HEK293 (cell line): ENCODE measurements at regions not wholly inside any gene's neighbourhood (a gene's known extent, or its start where the extent isn't known, plus 50 kb on each side); places are given as distances from the start of the nearest gene placed in this dataset.

Experiments
- CTCF ChIA-PET: fragments of 350-600 bp; formaldehyde crosslinking; extraction: SDS; loops from one replicate; lab custom pipeline; 2021; ENCODE audit warnings: antibody characterized with exemption; lab: Yijun Ruan, JAX
- POLR2A ChIA-PET: fragments of 300-600 bp; formaldehyde crosslinking; extraction: SDS; loops from one replicate; lab custom pipeline; 2020; ENCODE audit warnings: antibody characterized with exemption, inconsistent platforms; lab: Yijun Ruan, JAX
- H3K27ac ChIP-seq: fragments of 200-500 bp; sonication (Bioruptor generic); 2 replicates; pipeline ENCODE4 v1.5.1; 2014; ENCODE audit warnings: low read depth, low read length, control low read depth, inconsistent platforms; ENCODE audit errors: extremely low read depth
- H3K36me3 ChIP-seq, 2 experiments: fragments of 200-500 bp in 1 of 2; sonication (Bioruptor generic) in 1 of 2; 1 replicate in 1 of 2; 2 replicates in 1 of 2; pipeline ENCODE4 v1.5.1; 2014 to 2017; ENCODE audit warnings: inconsistent platforms in 2 of 2, low read length in 2 of 2; ENCODE audit not compliant: control insufficient read depth in 2 of 2, insufficient read depth in 1 of 2
- H3K4me1 ChIP-seq: fragments of 200-500 bp; sonication (Bioruptor generic); 2 replicates; pipeline ENCODE4 v1.5.1; 2014; ENCODE audit warnings: mild to moderate bottlenecking, low read length, inconsistent platforms; ENCODE audit not compliant: control insufficient read depth, insufficient read depth
- H3K4me3 ChIP-seq: 2 replicates; pipeline ENCODE4 v1.5.1; 2011; ENCODE audit warnings: low read depth, mild to moderate bottlenecking, control low read depth, low read length, moderate library complexity
- H3K9me3 ChIP-seq: fragments of 200-500 bp; sonication (Bioruptor generic); 2 replicates; pipeline ENCODE4 v1.5.1; 2014; ENCODE audit warnings: low read depth, low read length, inconsistent platforms; ENCODE audit not compliant: control insufficient read depth, insufficient read depth
- BCL11B ChIP-seq: fragments of 450-650 bp; formaldehyde crosslinking; IDR thresholded peaks from 2 replicates; pipeline ENCODE4 v1.5.1; 2016; ENCODE audit warnings: low read depth, missing biosample characterization, missing genetic modification characterization
- ELK4 ChIP-seq: IDR thresholded peaks from 2 replicates; pipeline ENCODE4 v1.6.1; 2011; ENCODE audit warnings: mild to moderate bottlenecking, low read depth, low read length, borderline replicate concordance
- KLF1 ChIP-seq: fragments of 450-650 bp; formaldehyde crosslinking; IDR thresholded peaks from 2 replicates; pipeline ENCODE4 v1.5.1; 2016; ENCODE audit warnings: missing biosample characterization, missing genetic modification characterization
- KLF7 ChIP-seq: fragments of 450-650 bp; formaldehyde crosslinking; IDR thresholded peaks from 2 replicates; pipeline ENCODE4 v1.5.1; 2016; ENCODE audit warnings: missing biosample characterization, missing genetic modification characterization, borderline replicate concordance
- SCRT2 ChIP-seq: fragments of 450-650 bp; formaldehyde crosslinking; IDR thresholded peaks from 2 replicates; pipeline ENCODE4 v1.5.1; 2016; ENCODE audit warnings: missing biosample characterization, missing genetic modification characterization
- TRIM28 ChIP-seq: IDR thresholded peaks from 2 replicates; pipeline ENCODE4 v1.6.1; 2011; ENCODE audit warnings: low read length, control low read depth, borderline replicate concordance
- YY1 ChIP-seq: fragments of 450-650 bp; formaldehyde crosslinking; IDR thresholded peaks from 2 replicates; pipeline ENCODE4 v1.5.1; 2018; ENCODE audit warnings: missing biosample characterization, missing genetic modification characterization
- ZBTB49 ChIP-seq: fragments of 450-650 bp; formaldehyde crosslinking; IDR thresholded peaks from 2 replicates; pipeline ENCODE4 v1.5.1; 2016; ENCODE audit warnings: missing biosample characterization, missing genetic modification characterization, low read depth
- ZNF16 ChIP-seq: fragments of 450-650 bp; formaldehyde crosslinking; IDR thresholded peaks from 2 replicates; pipeline ENCODE4 v1.5.1; 2016; ENCODE audit warnings: low read depth, missing biosample characterization, missing genetic modification characterization
- ZNF175 ChIP-seq: fragments of 450-650 bp; formaldehyde crosslinking; IDR thresholded peaks from 2 replicates; pipeline ENCODE4 v1.5.1; 2016; ENCODE audit warnings: missing biosample characterization, missing genetic modification characterization
- ZNF221 ChIP-seq: fragments of 450-650 bp; formaldehyde crosslinking; IDR thresholded peaks from 2 replicates; pipeline ENCODE4 v1.5.1; 2017; ENCODE audit warnings: missing biosample characterization, missing genetic modification characterization, borderline replicate concordance
- ZNF24 ChIP-seq: fragments of 450-650 bp; formaldehyde crosslinking; IDR thresholded peaks from 2 replicates; pipeline ENCODE4 v1.5.1; 2016; ENCODE audit warnings: missing biosample characterization, missing genetic modification characterization
- ZNF248 ChIP-seq: fragments of 450-650 bp; formaldehyde crosslinking; IDR thresholded peaks from 2 replicates; pipeline ENCODE4 v1.5.1; 2017; ENCODE audit warnings: missing biosample characterization, missing genetic modification characterization
- ZNF280C ChIP-seq: fragments of 450-650 bp; formaldehyde crosslinking; IDR thresholded peaks from 2 replicates; pipeline ENCODE4 v1.5.1; 2016; ENCODE audit warnings: missing biosample characterization, missing genetic modification characterization
- ZNF311 ChIP-seq: fragments of 450-650 bp; formaldehyde crosslinking; IDR thresholded peaks from 2 replicates; pipeline ENCODE4 v1.5.1; 2017; ENCODE audit warnings: missing biosample characterization, missing genetic modification characterization, borderline replicate concordance
- ZNF426 ChIP-seq: fragments of 450-650 bp; formaldehyde crosslinking; IDR thresholded peaks from 2 replicates; pipeline ENCODE4 v1.5.1; 2017; ENCODE audit warnings: missing biosample characterization, missing genetic modification characterization, mild to moderate bottlenecking, inconsistent platforms, moderate library complexity
- ZNF501 ChIP-seq: fragments of 450-650 bp; formaldehyde crosslinking; IDR thresholded peaks from 2 replicates; pipeline ENCODE4 v1.5.1; 2016; ENCODE audit warnings: missing biosample characterization, missing genetic modification characterization
- ZNF510 ChIP-seq: fragments of 450-650 bp; formaldehyde crosslinking; IDR thresholded peaks from 2 replicates; pipeline ENCODE4 v1.5.1; 2018; ENCODE audit warnings: mild to moderate bottlenecking, missing genetic modification characterization, missing biosample characterization; ENCODE audit not compliant: insufficient replicate concordance
- ZNF514 ChIP-seq: fragments of 450-650 bp; formaldehyde crosslinking; IDR thresholded peaks from 2 replicates; pipeline ENCODE4 v1.5.1; 2016; ENCODE audit warnings: missing biosample characterization, missing genetic modification characterization
- ZNF544 ChIP-seq: fragments of 450-650 bp; formaldehyde crosslinking; IDR thresholded peaks from 2 replicates; pipeline ENCODE4 v1.5.0; 2017; ENCODE audit warnings: missing biosample characterization, missing genetic modification characterization
- ZNF548 ChIP-seq: fragments of 450-650 bp; formaldehyde crosslinking; IDR thresholded peaks from 2 replicates; pipeline ENCODE4 v1.5.1; 2016; ENCODE audit warnings: missing biosample characterization, missing genetic modification characterization
- ZNF571 ChIP-seq: fragments of 450-650 bp; formaldehyde crosslinking; IDR thresholded peaks from 2 replicates; pipeline ENCODE4 v1.5.0; 2017; ENCODE audit warnings: missing biosample characterization, missing genetic modification characterization
- ZNF621 ChIP-seq: fragments of 450-650 bp; formaldehyde crosslinking; IDR thresholded peaks from 2 replicates; pipeline ENCODE4 v1.5.1; 2017; ENCODE audit warnings: missing biosample characterization, missing genetic modification characterization
- ZNF623 ChIP-seq: fragments of 450-650 bp; formaldehyde crosslinking; IDR thresholded peaks from 2 replicates; pipeline ENCODE4 v1.5.1; 2016; ENCODE audit warnings: missing biosample characterization, missing genetic modification characterization
- ZNF624 ChIP-seq: fragments of 450-650 bp; formaldehyde crosslinking; IDR thresholded peaks from 2 replicates; pipeline ENCODE4 v1.5.1; 2017; ENCODE audit warnings: missing biosample characterization, missing genetic modification characterization
- ZNF777 ChIP-seq: fragments of 450-650 bp; formaldehyde crosslinking; IDR thresholded peaks from 2 replicates; pipeline ENCODE4 v1.5.1; 2017; ENCODE audit warnings: missing biosample characterization, missing genetic modification characterization, borderline replicate concordance

- Histone ChIP-seq H3K9me3 (no peaks in the 10 kb centered on the region), H3K36me3 (no peaks in the 10 kb centered on the region), H3K27ac (no peak overlapping the region), H3K4me1 (no peaks in the 10 kb centered on the region), H3K4me3 (no peak overlapping the region)
- ChIA-PET CTCF (no interaction called here), POLR2A (no interaction called here)
- TF ChIP-seq ZNF248 (tag by site-specific recombination) (no peak), KLF1 (tag by site-specific recombination) (no peak), ZNF426 (tag by site-specific recombination) (no peak)
Observed at GRCh38 chr7:97506728-97507127, 225.2 kb upstream of the TAC1 start.

- no peak overlapping the region for H3K4me3 ChIP-seq
- H3K27ac ChIP-seq: no peak overlapping the region
- no peaks in the 10 kb centered on the region for H3K9me3 ChIP-seq
- no peaks in the 10 kb centered on the region for H3K4me1 ChIP-seq
- POLR2A ChIA-PET: no interaction called here
- H3K36me3 ChIP-seq: no peaks in the 10 kb centered on the region
- CTCF ChIA-PET: no interaction called here
- TF ChIP-seq ZNF280C (tag by site-specific recombination) (no peak), ZNF777 (tag by site-specific recombination) (no peak), ZNF623 (tag by site-specific recombination) (no peak), ZNF548 (no peak)
Observed at GRCh38 chr7:97512441-97513207, 219.3 kb upstream of the TAC1 start.

GRCh38 chr7:97513326-97513725 is 218.6 kb upstream of the TAC1 start:
- CTCF ChIA-PET: no interaction called here
- H3K4me1 ChIP-seq: no peaks in the 10 kb centered on the region

More at GRCh38 chr7:97513326-97513725, 218.6 kb upstream of the TAC1 start:
- Histone ChIP-seq H3K4me3 (no peak overlapping the region), H3K36me3 (no peaks in the 10 kb centered on the region), H3K9me3 (no peaks in the 10 kb centered on the region), H3K27ac (no peak overlapping the region)
- TF ChIP-seq ZNF16 (tag by site-specific recombination) (no peak), ZNF624 (tag by site-specific recombination) (no peak), ZNF501 (tag by site-specific recombination) (no peak), ZNF621 (tag by site-specific recombination) (no peak), ZNF311 (tag by site-specific recombination) (no peak), ZNF24 (tag by site-specific recombination) (no peak), ZNF544 (no peak), ZBTB49 (tag by site-specific recombination) (no peak), KLF7 (no peak), ZNF221 (tag by site-specific recombination) (no peak), ZNF514 (tag by site-specific recombination) (no peak), BCL11B (tag by site-specific recombination) (no peak), ZNF175 (tag by site-specific recombination) (no peak), SCRT2 (tag by site-specific recombination) (no peak), YY1 (tag by site-specific recombination) (no peak), ZNF548 (no peak), TRIM28 (no peak), ELK4 (no peak), ZNF571 (tag by site-specific recombination) (no peak), ZNF510 (tag by site-specific recombination) (no peak)
- POLR2A ChIA-PET: no interaction called here
